ENCODE measurements at regions not wholly inside any gene's neighbourhood (a gene's known extent, or its start where the extent isn't known, plus 50 kb on each side); places are given as distances from the start of the nearest gene placed in this dataset.

DNA sequence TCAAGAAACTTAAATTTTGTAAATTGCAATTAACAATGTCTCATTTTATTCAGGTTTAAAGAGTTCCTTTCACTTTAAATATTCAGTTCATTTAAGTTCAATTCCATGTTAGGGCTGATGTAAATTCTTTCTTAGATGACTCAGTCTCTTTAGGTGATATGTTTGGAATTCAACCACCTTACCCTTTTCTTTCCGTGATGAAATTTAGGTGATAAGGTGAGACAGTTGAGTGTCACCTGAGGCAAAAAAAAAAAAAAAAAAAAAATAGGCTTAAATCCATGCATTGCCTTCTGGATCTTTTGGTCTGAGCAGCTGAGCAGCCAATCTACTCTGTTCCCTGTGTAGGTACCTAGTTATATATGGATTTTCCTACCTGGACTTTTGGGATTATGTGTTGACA is 299.5 kb downstream of the DAD1 start:
- no peak for DNase-seq

DNA sequence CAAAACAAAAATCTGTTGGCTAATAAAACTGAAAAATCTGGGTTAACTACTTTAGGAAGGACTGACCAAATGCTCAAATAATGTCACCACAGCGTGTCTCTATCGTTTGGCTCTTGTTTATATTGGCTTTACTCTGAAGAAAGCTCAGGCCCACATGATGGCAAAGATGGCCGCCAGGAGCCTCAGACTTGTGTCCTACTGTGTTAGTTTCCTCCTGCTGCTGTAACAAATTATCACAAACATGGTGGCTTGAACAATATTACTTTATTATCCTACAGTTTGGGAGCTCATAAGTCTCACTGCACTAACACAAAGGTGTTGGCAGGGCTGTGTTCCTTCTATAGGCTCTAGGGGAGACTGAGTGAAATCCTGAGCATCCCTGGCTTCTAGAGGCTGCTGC is 303.0 kb downstream of the DAD1 start:
- no peak for DNase-seq

DNA sequence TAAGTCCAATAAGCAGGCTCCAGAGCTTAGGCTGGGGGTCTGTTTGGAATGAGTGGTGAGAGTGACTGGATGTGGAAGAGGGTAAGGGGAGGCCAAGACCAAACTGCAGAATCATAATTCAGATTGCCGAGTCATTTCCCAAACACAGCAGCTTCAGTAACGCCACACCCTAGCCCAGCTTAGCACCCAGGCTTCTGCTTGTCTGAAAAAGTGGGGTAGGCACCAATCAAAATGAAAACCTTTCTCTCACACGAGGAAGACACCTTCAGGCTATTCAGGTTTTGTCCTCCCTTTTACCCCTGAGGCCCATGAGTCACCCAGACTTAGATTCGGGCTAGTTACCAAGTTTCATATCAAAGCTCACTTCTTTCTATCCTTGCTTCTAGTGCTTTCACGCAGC is 306.1 kb downstream of the DAD1 start:
- DNase-seq, result no peak

DNA sequence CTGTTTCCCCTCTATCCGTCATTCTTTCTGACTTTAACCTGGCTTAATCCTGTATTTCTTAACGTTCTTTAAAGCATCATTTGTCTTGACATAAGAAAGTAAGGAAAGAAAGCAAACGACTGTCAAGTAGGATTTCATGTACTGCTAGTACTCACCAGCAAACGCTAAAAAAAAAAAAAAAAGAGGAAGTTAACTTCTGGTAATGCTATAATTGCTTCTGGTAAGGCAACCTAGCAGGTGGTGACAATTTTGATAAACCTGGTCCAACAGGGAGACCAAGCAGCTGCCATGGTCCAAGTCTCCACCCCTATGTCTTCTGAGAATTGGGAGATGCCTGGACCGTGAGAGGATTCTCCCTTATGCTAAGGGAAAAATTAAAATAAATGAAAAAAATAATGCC is 306.6 kb downstream of the DAD1 start:
- no peak for DNase-seq

DNA sequence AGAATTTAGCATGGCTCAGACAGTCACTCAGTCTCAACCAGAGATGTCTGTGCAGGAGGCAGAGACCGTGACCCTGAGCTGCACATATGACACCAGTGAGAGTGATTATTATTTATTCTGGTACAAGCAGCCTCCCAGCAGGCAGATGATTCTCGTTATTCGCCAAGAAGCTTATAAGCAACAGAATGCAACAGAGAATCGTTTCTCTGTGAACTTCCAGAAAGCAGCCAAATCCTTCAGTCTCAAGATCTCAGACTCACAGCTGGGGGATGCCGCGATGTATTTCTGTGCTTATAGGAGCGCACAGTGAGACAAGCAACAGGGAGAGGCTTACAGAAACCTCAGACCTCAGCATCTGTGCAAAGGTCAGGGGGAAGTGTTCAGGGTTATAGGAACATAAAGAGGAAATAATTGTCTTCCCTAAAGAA is 307.6 kb downstream of the DAD1 start:
- peak; percentile 23 for DNase-seq

DNA sequence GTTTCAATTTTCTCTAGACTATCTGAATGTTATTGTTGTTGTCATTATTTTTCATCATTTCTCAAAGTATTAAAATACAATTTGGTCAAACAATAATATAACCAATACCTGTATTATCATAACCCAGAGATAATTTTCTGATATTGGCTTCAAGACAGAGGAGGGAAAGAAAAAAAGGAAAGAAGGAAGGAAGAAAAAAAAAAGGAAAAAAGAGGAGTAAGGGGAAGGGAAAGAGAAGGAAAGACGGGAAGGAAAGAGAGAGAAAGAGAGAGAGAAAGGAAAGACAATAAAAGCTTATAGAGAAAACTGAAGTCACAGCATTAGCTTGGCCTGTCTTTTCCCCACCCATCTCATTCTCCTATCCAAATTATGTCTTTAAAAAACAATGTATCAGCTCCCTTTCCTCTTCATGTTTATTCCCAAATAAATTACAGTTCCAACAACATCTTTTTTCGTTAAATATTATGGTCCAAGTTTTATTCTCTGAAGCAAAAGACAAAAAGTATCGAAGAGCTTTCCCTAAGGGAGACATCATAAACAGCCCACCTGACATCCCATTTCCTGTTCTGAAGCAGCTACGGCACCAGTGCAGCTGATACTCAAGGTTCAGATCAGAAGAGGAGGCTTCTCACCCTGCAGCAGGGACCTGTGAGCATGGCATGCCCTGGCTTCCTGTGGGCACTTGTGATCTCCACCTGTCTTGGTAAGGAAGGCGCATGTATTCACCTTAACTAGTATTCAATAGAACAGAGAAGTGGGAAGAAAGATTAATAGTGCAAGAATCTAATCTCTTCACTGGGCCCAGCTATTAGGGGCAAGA is 308.3 kb downstream of the DAD1 start:
- peak; percentile 34 for DNase-seq

DNA sequence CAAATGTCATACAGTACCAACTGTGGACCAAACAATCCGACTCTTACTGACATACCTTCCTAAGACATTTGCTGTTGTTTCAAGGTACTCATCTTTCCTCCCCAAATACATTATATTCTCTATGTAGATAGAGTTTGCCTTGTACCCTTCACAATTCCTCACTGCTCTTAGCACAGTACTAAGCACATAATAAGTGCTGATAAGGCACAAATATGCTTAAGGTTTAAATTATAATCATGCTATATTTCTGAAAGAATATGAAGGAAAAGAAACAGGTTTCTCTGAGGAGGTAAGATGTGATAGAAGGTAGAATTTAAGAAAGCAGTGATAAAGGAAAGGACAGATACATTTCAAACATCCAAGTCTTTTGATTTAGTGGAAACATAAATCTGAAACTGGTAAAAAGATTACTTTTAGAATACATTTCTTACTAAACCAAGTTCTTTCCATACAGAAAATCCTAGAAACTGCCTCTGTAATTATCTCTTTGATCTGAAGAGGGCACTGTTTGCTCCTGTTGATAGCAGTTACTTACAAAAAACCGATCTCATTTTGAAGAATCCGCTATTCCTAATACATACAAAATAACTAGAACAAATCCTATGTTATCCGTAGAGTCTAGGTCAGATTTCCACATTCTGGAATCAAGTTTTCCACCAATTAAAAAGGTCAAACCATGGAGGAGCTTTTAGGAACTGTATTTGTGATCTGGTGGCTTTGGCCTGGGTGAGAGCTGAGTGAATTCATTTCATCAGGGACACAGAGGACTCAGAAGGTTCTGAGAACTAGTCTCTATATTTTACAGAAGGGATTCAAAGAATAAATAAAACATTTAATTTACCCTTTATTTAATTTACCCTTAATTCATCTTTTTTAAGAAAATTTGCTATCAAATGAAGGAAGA is 311.9 kb downstream of the DAD1 start:
- no peak for DNase-seq

DNA sequence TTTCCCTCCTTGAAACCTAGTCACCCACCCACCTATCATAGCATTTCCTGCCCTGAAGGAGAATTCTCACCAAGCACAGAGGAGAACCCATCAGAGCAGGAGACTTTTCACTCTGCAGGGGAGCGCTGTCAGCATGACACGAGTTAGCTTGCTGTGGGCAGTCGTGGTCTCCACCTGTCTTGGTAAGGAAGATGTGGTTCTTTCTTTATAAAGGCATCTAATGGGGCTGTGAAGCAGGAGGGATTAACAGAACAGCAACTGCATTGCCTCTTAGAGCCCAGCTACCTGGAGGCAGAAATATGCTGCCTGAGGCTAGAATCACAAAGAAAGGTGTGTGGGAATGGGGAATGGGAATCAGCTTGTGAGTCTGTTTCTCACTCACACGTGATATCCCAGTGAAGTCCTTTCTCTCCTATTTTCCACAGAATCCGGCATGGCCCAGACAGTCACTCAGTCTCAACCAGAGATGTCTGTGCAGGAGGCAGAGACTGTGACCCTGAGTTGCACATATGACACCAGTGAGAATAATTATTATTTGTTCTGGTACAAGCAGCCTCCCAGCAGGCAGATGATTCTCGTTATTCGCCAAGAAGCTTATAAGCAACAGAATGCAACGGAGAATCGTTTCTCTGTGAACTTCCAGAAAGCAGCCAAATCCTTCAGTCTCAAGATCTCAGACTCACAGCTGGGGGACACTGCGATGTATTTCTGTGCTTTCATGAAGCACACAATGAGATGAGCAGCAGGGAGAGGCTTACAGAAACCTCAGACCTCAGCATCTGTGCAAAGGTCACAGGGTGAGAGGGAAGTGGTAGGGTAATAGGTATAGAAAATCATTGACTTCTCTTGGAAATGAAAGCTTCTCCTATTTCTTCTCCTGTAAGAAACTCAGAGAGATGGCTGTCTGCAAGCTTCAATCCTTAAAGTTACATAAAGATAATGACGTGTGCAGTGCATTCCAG is 316.9 kb downstream of the DAD1 start:
- DNase-seq, result no peak

DNA sequence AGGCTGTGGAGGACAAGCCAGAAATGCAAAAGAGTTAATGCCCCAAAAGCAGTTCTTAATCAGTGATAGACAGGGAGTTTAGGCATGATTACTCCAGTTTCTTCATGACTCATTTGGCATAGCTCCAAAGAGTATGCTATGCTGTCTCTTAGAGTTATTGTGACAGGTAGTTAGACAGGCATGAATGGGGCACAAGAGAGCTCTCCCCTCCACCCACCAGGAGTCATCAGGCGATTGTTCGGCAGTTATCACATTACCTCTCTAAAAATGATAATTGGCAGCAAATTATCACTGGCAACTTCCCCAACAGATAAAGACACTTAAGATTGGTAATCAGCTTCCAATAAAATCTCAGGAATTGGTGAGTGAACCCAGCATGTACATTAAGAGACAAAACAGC is 320.1 kb downstream of the DAD1 start:
- no peak for DNase-seq

DNA sequence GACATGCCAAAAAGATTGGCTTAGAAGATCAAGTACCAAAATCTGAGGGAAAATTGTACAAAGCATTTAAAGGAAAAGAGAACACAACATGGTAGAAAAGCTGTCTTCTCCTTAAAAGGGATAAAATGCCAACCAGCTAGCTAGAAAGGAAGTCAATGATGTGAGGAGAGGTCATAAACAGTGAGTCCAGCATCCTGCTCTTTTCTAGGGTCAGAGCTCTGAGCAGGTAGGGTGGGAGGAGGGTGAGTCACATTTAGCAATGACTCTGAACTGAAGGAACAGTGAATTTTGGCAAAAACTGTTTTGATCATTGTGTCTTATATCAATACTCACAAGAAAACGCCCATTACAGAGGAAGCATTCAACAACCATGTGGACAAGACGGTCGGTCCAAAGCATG is 322.3 kb downstream of the DAD1 start:
- no peak for DNase-seq

DNA sequence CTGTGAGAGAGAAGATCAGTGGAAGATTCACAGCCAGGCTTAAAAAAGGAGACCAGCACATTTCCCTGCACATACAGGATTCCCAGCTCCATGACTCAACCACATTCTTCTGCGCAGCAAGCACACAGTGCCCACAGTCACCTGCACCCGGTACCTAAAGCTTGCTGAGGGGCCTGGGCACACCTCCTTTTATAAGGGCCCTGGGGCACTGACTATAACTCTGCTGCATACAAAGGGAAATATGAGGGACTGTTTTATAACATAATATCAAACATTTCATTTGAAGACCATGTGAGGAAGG is 322.9 kb downstream of the DAD1 start:
- no peak for DNase-seq

DNA sequence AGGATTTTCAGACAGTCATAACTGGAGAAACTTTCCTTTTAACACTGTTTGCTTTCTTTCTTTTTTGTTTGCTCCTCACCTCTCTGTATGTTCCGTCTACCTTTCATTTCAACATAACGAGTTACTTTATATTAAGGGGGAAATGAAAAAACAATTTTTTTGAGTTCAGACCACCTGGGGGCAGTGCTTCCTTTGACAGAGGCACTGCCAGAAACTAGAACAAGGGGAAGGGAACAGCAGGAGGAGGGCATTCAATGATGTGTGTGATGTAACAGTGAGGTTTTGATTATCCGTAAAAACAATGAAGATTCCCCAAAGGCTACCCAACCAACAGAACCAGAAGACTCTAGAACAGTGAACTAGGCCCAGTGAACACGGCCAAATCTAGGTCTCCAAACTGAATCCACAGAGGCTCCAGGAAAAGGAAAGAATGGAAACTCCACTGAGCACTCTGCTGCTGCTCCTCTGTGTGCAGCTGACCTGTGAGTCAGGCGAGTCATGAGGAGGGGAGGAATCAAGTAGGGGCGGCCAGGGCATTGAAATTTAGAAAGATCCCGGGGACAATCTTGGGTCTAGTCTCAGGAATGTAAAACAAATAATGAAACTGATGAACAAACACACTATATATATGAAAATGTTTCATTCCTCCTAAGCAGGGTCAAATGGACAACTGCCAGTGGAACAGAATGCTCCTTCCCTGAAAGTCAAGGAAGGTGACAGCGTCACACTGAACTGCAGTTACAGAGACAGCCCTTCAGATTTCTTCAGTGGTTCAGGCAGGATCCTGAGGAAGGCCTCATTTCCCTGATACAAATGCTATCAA is 323.5 kb downstream of the DAD1 start:
- no peak for DNase-seq

DNA sequence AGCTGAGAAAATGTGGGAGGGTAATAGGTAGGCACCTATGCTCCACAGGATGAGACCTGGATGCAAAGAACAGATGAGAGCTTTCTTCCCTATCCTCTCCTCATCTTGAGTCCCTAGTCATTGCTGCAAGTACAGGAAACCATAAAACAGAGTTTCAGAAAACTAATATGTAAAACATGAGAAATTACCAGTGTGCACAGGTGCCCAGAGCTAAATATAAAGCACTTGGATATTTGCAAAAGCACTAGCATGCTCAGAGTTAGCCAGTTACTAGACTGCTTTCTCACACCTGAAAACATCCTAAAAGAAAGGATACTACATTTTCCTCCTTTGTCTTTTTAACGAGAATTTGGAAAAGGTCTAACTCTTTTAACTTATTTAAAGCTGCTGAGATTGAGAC is 324.3 kb downstream of the DAD1 start:
- no peak for DNase-seq

DNA sequence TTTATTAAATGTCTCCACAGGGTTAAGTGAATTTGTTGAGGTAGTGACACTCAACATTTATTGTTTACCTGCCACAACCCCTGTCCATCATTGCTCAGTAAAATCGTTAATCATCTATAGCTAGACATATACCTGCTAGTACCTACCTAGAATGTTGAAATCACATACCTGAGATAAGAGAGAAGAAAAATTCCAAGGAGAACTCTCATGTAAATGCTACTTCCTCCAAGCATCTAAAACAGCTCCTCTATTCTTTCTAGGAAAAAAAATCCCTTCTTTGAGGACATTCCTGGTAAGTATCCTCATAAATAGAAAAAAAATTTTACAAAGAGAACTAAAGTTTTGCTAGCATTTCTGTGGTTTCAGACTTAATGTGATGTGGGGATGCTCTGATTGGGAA is 325.1 kb downstream of the DAD1 start:
- no peak for DNase-seq

DNA sequence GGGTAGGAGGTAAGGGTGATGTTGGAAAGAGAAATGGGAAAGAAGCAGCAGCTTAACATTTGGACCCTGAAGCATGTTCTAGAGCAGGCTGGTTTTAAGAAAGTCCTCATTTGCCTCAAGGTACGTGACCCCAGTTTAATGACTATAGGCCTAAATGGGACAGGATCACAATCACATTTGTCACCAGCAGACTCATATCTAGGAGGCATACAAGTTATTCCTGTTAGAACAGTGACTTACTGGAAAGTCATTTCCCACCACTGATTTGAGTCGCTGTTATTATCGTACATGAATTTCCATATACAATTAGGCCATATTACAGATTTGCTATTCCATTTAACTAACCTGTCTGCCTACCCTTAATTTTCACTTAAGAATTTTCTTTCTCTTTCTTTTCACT is 326.1 kb downstream of the DAD1 start:
- no peak for DNase-seq

DNA sequence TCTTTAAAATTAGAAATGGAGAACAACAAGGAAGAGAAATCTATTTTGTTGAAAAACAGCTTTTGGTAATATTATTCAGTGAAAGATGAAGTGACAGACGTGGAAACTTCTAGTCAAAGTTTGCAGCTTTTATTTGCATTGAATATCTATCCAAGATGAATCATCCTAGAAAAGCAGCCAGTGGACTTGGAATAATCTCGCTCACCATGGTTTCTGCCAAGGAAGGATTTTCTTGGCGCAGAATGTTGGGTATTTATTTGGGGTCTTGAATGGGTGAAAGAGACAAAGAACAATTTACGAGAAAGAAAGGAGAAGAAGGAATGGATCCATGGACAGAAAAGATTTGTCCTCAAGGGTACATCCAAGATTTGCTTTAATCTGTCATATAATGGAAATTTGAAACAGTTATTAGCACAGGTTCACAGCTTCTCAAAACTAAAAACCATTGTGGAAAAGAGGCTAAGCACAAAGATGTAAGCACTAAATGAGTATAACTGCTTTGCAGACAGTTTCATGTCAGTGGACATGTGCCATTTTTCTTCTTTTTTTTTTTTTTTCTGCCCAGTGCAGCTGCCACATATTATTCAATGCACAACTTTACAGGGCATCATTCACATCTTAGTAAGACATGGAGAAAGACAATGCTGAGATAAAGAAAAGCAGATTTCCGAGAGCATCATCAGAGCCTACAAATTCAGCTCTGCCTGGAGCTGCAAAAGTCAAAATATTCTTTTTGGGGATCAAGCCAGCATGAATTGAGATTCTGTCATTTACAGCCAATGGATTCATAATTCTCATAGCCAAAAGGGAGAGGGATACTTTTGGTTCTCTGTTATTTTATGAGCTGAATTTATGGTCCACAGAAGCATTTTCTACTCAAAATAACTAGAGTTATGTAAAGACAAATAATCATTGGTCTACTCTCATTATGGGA is 333.7 kb downstream of the DAD1 start:
- DNase-seq, result peak; percentile 76

DNA sequence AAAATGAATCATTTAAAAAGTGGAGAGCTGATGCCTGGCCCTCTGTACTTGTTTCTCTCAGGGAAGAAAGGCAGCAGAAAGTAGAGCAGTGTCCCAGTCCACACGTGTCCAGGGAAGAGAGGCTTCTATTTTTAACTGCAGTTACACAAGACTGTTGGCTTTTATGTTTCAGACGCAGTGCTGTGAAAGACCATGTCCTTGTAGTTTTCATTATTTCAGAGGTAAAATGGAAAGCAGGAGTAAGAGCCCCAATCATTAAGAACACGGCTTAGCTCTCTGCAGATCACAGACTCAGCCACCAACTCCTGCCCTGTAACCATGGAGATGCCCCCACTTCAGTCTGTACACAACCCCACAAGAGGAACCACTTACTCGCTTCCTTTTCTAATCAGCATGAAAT is 336.3 kb downstream of the DAD1 start:
- peak; percentile 78 for DNase-seq

DNA sequence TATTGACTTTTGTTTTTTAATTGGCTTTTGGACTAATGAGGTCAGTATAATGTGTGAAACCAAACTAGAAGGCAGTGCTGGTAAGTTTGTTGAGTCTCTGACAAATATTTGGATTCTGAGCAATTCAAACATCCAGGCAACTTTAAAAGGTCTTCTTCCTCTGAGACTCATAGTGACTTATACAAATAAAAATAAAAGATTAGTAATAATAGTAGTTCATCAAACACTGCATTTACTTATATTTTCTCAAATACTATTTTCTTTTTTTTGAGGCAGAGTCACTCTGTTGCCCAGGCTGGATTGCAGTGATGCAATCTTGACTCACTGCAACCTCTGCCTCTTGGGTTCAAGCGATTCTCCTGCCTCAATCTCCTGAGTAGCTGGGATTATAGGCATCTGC is 337.9 kb downstream of the DAD1 start:
- no peak for DNase-seq

DNA sequence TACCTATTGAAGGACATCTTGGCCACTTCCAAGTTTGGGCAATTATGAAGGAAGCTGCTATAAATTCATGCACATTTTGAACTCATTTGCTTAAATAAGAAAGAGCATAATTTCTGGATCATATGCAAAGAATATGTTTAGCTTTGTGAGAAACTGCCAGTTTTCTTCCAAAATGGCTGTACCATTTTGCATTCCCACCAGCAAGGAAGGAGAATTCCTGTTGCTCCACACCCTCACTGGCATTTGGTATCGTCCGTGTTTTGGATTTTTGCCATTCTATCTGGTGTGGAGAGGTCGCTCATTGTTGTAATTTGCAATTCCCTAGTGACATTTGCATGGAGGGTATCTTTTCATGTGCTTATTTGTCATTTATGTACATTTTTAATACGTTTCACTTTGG is 339.3 kb downstream of the DAD1 start:
- DNase-seq, result no peak

DNA sequence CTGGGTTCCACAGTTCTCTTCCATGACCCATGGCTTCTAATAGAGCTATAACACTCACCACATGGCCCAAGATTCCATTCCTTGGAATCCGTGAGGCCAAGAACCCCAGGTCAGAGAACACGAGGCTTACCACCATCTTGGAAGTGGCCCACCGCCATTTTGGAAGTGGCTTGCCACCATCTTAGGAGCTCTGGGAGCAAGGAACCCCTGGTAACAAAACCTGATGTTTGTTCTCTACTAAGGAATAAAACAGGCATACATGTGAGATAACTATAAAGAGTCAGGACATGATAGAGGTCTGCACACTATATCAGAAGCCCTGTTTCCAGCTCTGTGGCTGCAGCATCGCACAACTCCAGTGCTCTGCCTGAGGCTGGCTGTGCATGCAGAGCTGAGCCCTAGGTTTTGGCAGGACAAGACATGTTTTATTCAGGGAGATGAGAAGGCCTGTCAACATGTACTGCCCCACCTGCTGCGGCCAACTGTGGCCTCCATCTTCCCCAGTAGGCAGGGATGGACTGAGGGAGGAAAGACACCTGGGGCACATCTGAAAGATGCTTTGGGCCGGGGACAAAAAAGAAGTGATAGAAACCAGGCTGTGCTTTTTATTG is 344.9 kb downstream of the DAD1 start:
- no peak for DNase-seq
